KG1 (cell line): ENCODE measurements at regions not wholly inside any gene's neighbourhood (a gene's known extent, or its start where the extent isn't known, plus 50 kb on each side); places are given as distances from the start of the nearest gene placed in this dataset.
"Not testable (repeated sequence)": the region's sequence is repeated elsewhere in the genome, so short reads cannot be mapped to it uniquely, and the experiment has no call there.

Experiments
- DNase-seq: peaks from one replicate; lab custom pipeline; 2025; lab: John Stamatoyannopoulos, UW

DNA sequence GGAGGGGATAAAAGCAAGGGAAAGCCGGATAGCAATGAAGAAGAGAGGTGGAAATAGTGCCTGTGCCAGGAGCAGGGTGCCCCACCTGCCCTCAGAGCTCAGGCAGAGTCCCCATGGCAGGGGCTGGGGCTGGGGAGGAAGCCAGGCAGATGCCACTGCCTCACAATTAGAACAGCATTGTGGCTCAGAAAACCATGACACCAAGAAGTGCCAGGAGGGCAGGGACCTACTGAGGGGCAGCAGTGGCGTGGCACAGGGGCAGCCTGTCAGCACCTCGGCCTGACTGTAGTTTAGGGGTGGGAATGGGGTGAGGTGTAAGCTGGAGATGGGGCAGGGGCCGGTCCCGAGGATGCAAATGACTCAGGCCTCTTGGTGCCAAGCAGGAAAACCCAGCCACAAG lies 532.1 kb upstream of the B3GAT1 start:
- no peak for DNase-seq

DNA sequence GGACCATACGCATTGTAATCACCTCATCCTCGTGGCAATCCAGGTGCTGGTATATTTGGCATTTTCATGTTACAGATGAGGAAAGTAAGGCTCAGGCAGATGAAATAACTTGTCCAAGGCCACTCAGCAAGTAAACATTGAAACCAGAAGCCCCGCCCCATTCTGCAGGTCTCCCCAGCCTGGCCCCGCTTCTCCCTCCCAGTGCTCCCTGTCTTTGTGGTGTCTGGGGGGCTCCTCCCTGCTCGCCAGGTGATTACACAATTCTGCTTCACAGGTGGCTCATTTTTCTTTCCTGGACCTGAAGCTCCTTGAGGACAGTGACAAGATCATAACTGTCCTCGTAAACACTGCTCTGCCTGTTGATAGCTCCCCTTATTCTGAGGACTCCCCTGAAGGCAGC lies 531.5 kb upstream of the B3GAT1 start:
- DNase-seq: no peak

DNA sequence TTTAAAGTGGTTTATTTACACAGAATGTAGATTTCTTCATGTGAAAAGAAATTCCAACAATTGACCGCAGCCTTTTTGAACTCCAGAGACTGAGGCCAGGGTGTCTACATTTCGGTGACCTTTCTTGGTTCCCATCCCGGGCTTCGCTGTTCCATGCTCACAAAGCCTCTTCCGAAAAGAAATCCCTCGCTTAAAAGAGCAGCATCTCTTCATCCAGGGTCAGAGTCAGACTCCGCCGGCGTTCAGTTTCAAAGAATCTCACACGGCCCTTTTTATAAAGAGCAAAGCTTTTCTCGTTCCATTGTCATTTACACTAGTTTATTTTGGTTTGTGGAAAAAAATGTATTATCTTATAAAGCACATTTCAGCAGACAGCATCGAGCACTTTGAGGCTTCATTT lies 530.6 kb upstream of the B3GAT1 start:
- DNase-seq: no peak

DNA sequence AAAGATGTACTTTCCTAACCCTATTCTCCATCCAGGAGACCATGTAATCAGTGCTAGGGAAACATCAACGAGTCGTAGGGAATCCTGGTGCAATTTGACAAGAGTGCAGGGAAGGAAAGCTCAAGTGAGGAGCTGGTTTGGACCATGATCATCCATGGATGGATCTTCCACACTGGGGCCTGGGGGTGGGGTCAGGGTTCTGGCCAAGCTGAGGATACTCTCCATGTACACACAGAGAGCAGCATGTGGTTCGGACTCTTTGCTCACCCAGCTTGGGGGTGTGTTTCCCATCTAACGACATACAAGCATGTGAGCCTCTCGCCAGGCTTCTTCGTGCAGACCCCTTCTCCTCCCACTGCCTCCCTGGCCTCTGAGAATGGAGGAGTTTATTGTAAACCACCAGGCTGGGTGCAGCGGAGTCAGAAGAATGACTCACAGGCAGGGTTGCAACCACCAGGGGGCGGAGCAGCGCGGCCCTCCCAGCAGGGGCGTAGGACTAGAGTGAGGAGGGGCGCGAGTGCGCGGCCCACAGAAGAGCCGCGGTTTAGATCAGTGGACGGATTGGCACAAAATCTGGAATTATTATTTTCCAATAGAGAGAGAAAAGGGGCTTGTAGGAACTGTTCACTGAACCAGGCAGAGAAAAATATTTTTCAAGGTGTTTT lies 530.0 kb upstream of the B3GAT1 start:
- not testable (repeated sequence) for DNase-seq

DNA sequence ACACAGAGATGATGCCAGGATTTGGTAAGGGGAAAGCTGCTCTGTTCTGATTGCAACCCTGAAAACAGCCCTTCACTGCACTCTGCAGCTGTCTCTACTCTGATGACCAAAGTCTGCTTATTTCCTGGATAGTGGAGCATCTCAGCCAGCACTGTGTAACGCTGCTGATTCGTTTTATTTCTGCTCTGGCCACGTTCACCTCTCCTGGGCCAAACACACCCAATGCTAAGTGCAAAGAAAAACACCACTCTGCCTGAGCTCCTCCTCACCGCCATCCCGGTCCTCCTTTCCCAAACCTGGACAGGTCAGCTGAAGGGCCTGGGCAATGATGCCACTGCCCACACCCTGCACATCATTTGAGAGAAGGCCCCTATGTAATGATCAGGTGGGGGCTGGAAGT lies 529.3 kb upstream of the B3GAT1 start:
- no peak for DNase-seq

DNA sequence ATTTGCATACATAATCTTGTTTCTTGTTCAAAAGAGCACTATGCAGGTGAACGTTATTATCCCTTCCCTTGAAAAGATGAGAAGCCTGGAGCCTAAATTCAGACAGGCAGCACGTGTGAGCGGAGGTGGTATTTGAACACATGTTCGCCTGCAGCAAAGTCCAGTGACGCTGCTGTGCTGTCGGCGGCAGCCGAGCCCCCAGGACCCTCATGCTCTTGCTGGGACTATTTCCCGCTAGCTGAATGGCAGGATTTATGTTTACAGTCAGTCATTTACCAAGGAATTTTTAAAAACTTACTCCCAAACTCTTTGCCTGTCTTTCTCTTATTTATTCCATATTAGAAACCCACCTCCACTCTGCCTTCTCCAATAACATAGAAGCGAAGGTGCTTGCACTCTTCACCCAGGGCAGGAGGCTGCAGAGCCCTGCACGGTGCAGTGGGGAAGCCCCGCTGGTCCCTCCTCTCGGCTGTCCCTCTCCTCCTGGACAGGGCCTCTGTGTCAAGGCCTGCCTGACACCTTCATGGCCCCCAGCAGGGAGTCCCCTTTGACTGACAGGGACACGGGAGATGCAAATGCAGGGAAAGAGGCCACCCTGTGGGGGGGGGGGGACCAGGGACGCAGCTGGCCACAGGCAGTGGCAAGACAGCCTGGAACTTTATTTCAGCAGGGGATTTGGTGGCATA lies 528.5 kb upstream of the B3GAT1 start:
- DNase-seq: no peak

DNA sequence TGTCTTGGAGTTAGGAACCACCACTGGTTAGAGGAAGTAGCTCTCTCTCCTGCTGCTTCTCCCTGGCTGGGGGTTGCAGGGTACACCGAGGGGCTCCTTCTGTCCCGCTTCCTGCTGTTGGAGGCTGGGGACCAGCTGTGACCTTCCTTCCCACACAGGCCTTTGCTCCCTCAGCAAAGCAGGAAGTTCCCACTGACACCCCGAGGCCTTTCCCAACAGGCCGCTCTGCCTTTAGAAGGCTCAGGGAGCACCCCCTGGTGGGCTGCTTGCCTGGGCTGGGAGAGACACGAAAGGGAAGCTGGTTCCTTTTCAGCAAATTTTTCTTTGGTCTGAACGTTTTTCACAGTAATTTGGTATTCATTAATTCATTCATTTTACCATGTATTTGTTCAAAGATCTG lies 527.9 kb upstream of the B3GAT1 start:
- DNase-seq: no peak

DNA sequence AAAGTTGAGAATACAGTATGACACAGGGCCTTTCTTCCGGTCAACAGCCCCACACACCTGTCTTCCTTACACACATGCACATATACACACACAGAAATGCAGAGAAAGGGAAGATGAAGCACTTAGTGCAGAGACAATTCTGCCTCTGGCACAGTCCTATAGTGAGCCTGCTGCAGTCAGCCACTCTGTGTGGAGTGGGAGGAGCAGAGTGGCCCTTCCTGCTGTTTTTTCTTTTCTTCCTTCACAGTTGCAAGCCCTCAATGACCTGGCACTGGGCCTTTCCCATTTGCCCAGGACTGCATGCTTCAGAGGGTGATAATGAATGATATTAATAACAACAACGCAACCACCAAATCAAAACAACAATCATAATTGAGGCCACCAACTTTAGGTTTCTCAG lies 527.0 kb upstream of the B3GAT1 start:
- no peak for DNase-seq

DNA sequence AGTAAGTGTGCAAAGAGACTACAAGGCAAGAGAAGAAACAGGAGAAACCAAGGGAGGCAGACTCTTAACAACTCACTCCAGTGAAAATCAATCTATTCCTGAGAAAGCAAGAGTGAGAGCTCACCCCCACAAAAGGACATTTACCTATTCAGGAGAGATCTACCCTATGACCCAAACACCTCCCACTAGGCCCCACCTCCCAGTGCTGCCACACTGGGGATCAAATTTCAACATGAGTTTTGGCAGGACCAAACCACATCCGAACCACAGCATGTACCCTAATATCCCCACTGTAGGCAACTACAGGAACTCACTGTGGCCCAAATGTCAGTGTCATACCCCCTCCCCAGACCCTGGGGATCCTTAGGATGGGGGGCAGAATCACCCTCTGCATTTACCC lies 526.2 kb upstream of the B3GAT1 start:
- no peak for DNase-seq

DNA sequence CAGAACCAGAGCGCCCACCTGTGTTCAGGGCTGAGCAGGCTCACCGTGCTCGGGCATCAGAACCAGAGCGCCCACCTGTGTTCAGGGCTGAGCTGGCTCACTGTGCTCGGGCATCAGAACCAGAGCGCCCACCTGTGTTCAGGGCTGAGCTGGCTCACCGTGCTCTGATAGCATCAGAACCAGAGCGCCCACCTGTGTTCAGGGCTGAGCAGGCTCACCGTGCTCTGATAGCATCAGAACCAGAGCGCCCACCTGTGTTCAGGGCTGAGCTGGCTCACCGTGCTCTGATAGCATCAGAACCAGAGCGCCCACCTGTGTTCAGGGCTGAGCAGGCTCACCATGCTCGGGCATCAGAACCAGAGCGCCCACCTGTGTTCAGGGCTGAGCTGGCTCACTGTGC lies 525.2 kb upstream of the B3GAT1 start:
- not testable (repeated sequence) for DNase-seq

DNA sequence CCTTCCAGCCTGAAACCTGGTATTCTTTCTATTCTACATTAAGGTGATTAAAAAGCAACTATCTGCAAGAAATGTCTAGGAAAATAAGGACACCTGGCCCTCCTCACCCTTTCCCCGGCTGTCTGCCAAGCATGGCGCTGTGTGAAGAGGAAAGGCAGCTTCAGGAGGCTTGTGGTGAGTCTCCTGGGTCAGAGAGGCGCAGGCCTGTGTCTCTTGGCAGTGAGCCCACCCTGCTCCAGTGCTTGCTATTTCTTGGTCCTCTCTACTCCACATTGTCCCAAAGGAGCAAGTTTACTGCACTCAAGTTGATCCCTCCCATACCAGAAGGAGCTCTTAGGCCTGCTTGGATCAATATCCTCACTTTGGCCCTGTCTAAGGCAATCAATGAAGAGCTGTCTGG lies 520.7 kb upstream of the B3GAT1 start:
- no peak for DNase-seq

DNA sequence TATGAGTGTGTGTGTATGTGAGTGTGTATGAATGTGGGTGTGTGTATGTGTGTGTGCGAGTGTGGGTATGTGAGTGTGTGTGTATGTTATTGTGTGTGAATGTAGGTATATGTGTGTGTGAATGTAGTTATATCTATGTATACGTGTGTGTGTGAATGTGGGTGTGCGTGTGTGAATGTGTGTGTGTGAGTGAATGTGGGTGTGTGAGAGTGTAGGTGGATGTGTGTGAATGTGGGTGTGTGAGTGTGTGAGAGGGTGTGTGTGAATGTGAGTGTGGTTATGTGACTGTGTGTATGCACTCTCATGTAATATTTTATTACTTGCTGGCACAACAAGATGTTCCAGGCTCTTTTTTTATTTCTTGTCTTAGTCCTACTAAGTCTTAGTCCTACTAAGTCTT lies 513.4 kb upstream of the B3GAT1 start:
- DNase-seq: no peak

DNA sequence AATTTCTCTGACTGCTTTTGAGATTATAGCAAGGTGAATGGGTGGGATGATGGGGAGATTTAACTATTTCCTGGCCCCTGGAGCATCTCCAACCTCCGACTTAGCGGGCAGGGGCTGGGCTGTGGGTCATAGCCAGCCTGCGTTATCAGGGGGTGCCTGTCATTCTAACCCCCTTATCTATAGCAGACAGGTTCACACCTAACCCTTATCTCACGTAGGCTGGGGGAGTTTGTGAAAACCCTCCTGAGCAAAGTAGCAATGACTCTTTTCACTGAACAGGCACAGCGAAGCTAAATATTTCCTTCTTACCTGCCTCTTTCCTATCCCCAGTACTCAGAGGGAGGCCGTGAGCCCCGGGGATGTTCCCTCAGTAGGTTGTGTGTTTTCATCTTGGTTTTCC lies 511.4 kb upstream of the B3GAT1 start:
- DNase-seq: no peak

DNA sequence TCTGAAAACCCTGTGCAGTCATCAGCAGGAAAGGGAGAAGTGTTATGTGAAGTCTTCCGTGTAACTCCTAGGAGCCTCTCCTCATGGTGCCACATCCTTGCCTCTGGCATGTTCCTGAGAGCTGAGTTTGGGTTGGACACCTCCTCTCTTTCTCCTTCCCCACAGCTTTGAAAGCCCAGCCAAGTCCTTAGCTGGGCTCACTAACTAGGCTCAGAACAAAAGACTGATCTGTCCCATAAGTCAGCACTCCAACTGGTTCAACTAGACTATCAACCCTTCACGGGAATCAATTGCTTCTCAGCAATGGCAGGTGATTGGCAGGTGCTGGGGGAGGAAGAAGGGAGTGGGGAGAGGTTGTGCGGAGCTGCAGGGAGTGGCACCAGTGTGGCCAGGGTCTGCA lies 509.9 kb upstream of the B3GAT1 start:
- DNase-seq: no peak

DNA sequence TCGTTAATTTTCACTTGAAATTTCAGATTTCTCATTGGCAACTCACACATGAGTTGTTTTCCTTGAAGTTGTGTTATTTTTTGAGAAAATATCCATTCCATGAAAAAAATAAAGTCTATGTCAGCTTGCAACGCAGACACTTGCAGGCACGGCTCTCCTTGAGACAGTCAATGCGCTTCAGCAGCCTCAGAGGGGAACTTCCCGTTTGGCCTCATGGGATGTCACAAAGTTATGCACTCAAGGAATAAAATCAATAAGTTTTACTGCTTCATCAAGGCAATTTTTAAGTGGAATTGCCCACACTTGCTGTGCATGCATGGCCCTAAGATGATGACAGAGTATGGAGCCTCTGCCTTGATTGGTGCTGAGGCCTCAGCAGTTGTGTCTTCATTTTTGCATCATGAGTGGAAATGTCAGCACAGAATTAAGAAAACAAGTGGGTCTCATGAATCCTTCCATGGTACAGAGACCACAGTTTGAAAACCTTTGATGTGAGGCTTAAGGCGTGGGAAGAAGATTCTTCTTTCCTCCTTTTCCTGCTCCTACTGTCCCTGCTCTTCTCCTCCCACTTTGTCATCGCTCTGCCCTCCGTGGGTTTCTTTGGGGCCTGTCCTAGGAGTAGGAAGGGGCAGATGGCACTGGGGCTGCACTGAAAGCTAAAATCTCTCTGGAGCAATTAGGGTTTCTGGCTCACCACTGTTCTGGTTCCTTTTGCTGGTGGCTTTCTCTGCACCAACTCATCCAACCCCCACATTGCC lies 509.0 kb upstream of the B3GAT1 start:
- DNase-seq: no peak

DNA sequence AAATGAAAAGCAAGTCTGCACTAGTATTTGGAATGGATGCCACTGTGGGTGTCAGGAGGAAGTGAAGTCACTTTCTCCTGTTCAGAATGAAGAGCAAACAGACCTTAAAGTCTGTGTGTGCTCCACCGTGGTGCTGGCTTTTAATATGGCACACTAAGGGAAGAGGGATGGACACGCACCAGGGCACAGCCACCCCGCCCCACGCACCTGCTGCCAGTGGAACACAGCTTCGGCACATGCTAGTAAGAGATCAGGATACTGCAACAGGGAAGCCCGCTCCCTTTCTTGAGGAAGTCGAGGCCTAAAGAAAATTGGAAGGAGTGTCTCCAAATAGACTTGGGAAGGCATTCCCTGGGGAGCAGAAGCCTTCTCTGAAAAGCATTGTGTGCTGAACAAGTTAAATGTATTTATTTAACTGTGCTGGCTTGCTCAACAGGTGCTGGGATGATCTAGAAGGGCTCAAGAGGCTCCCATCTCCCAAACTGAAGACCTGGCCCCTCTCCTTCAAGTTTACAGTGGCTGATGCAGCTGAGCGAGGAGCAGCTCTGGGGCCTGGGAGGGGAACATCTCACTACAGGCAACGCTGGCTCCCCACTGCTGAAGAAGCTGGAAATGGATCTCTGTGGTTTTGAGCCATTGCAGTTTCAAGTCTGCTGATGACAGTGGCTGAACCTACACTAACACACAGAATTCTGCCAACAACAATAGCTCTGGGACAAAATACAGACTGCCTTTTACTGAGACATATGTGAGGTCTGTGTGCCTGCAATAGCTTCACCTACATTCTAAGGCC lies 504.6 kb upstream of the B3GAT1 start:
- no peak for DNase-seq

DNA sequence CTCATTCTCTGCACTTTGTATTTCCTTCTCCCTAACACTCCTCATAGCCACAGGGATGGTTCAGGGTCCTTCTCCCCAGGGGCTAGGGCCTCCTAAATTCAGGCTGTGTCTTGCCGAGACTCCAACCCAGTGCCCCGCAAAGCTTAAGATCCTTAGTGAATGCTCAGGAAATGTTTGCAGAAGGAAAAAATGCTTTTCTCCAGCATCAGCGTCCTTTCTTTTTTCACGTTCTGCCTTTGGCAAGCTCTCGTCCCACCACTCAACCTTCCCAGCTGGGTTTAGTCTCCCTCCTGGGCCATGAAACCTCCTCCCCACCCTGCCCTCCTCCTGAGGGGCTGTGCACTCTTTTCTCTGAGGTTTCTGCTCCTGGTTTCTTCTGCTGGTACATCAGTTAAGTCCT lies 503.8 kb upstream of the B3GAT1 start:
- no peak for DNase-seq

DNA sequence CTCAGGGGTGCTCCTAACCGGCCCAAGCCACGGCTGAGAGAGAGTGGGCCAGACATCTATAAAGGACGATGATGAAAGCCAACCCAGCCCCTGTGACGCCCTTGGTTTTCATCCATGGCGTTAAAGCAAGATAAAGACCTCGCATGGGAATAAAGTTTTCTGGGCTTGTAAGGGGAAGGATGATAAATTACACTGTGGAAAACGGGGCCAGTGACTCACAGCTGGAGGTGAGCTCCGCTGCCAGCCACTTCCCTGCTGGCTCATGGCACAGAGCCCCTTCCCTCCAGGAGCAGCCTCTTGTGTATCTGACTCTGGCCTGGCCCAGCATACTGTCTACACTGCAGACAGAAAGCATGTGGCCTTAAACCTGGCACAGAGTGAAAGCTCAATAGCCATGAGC lies 503.2 kb upstream of the B3GAT1 start:
- DNase-seq: no peak

DNA sequence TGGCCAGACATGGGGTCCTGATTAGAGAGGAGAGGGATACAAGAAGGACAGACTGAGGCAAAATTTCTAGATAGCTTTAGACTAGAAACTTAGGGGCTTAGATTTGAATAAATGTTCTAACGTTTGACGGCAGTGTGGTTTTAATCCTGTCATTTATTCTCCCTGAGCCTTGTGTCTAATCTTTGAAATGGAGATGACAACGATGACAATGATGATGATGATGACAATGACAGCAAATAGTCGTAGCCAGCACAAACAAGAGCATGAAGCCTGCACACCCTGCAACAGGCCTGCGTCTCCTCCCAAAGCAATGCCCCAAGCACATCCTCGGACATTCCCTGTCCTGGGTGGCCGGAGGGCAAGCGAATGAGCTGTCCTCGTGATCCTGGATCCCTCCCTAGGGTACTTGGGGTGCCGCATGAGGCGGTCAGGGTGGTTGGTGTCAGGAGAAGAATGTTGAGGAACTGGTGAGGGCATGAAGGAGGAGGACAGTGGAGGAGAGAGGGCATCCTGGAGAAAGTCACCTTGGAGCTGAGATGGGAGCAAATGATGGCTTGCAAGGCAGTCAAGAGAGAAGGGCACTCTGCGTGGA lies 502.1 kb upstream of the B3GAT1 start:
- DNase-seq: no peak

DNA sequence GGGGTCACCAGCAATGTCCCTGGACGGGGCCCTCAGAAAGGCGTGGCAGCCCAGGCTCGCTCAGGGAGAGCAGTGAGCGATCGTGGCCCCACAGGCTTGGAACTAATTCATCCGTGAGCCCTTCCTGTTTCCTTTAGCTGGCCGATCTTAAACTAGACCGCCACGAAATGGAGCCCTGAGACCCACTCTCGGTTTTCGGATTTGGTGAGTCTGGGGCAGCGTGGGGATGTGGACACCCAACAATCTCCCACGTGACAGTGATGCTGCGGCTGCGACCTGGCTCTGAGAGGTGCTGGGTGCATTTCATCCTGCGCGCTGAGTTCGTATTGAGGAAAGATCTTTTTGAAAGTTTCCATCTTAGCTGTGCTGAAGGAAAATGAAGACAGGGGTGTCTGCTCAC lies 501.3 kb upstream of the B3GAT1 start:
- no peak for DNase-seq

DNA sequence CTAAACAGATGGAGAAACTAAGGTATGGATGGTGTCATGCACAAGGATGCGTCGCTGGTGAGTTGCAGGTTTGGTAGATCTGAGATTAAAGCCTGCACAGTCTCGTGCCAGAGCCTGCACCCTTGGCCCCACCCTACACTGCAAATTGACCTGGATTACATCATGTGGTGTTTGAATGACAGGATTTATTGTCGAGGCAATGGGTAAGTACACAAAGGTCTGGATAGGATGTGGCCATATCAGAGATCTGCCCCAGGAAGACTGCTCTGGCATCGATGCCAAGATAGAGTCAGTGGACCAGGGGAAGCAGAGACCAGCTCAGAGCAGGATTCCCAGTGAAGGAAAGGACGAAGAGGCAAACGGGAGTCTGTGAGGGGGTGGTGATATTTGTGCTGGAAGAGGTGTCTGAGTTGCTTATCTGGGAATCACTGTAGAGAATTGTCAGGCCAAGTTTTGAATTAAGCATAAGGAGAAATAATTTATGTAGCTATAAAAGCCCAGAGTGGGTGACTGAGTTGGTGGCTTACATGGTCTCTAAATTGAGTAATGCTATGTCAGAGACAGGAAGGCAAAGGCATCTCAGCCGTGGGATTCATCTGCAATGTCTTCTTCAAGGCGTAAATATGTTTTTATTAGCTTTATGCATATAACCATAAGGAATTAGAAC lies 499.6 kb upstream of the B3GAT1 start:
- no peak for DNase-seq

DNA sequence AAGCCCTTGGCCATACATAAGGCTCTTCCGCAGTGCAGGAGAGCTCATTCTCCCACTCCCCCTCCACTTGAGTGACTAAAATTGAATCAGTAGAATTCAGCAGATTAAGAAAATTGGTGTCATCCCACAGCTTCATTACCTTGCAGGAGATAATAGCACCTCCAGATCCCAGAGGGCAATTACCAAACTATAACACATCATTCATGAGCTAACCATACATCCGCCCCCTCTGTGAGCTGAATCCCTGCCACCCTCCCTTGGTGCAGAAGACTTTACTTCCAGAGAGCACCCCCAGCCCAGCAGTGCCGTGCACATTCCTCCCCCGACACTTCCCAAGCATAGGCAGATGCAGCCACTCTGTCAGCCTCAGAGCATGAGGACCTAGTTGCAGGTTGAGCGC lies 496.5 kb upstream of the B3GAT1 start:
- no peak for DNase-seq
